Amygdala (tissue), 56 donors: ENCODE measurements at regions not wholly inside any gene's neighbourhood (a gene's known extent, or its start where the extent isn't known, plus 50 kb on each side); places are given as distances from the start of the nearest gene placed in this dataset.
"Not testable (repeated sequence)": the region's sequence is repeated elsewhere in the genome, so short reads cannot be mapped to it uniquely, and the experiment has no call there.

Source experiments
- DNase-seq, 56 donors: peaks; one replicate each; lab custom pipeline; 2025; lab: John Stamatoyannopoulos, UW

DNA sequence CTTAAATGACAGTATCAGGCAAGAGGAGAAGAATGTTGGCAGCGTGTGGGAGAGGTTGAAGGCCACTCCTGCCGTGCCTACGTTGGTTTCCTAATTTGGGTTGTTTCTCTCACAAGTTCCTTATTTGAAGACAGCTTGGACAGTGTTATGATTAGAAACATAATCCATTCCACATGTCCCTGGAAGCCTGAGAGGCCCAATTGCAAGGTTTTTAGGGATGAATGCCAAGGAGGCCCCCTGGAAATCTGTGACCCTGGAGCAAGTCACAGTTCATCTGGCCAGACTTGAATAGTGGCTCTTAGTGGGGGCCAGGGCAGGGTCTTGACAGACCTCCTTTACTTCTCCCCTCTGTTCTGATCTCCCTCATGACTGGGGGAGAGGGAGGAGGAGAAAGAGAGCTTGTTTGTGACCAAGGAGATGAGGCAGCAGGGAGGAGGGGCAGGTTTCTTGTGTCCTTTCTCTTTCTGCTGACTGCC is 584.4 kb upstream of the TBL1XR1 start:
- peak in 22 of 56 donors; percentile 3 to 63 (median 18) for DNase-seq

DNA sequence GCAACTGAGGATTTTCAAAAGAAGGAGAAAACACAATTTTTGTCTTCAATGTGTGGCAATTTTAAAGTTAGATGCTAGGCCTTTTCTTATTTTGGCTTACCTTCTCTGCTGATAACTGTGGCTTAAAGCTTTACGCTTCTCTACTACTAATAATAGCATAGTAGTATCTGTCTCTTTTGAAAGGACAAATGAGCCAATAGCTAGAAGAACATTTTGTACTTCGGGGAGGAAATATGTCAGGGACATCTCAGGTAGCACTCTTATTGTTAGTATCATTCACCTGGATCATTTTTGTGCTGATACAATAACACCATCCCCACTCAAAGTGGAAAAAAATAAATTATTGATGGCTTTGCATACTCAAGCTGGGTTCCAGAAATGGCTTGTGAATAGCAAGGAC is 586.1 kb upstream of the TBL1XR1 start:
- no peak for DNase-seq

DNA sequence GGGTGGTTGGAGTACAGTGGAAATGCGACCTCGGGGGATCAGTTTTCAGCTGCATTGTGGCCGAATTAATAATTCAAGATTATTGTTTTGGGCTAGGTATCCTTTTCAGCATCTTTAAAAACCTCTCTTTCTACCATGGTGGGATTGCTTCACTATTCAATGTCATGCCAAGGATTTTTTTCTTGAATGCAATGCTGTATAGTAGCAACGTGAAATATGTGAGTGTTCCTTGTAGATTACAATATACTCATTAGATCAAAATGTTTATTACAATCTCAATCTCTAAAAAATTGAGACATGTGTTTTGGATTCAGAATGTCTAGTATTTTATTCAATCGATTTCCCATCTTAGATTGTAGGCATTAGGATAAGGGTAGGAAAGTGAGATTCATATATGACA is 586.5 kb upstream of the TBL1XR1 start:
- no peak for DNase-seq

DNA sequence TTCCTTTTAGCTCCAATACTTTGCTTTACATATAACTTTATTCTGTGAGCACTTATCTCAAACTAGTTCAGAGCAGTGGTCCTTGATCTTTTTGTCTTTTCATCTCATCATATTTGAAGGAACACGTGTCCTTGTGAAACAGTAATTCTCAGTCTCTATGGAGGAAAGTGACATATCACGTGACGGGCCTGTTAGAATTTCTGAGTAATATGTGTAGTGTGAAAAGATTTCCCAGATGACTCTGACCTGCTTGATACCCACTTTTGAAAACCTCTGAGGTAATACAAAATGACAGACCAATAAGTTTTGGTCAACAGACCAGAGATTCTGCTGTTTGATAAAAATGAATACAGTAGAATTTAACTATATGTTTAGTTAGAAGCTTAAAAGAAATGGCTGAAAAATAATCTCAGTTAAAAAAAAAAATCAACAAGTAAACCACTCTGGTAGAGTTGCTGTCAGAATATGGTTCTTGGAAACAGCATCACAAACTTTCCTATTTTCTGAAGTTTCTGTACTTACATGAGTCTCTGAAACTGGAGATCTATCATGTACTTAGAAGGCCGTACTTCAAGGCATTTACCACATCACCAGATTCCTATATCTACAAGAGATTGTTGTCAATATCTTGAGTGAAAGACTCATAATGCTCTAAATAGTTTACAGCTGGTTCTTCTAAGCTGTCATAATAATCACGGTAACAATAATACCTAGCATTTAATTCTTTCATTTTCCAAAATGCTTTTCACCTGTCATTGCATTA is 590.2 kb upstream of the TBL1XR1 start:
- no peak for DNase-seq

DNA sequence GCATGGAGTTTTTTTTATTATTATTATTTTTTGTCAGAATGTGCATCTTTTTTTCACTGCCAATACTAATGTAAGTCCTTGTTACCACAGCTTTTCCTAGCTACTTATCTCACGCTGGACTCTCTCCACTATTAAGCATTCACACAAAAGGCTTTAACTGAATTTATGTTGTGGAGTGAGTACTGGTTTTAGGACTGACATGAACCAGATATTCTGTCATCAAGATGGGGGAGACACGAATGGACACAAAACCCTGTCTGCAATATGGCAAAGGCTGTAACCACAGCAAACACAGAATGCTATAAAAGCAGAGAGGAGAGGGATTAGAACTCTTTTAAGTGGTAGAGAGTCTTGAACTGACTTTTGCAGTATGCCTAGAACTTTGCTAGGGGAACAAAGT is 592.2 kb upstream of the TBL1XR1 start:
- DNase-seq = no peak

DNA sequence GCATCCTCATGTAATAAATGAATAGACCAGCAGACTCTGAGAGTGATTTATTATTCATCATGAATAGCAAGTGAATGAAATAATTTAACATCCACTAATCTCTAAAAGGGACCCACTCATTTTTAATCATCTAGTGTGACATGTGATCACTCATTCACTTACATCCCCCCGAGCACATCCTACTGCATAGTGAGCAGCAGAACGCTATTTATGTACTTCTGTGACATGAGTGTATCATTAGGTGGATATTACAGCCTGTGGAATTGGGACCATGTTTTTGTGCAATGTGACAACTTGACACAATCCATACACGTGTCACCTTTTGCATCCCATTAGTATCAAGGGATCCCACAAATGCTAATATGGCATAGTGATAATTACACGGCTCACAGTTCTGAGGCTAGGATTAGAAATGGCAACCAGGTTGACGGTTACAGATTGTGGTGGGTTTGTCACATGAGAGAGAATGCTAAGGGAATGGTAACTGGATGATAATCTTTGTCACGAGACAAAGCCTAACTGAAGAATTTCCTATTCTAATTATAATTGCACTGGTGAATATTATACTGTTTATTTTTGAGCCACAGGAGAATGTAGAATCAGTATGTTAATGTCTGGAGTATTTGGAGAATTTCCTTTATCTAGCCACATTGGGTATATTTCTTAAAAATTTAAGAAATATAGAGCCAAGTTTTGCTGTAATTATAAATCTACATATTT is 595.2 kb upstream of the TBL1XR1 start:
- no peak for DNase-seq

DNA sequence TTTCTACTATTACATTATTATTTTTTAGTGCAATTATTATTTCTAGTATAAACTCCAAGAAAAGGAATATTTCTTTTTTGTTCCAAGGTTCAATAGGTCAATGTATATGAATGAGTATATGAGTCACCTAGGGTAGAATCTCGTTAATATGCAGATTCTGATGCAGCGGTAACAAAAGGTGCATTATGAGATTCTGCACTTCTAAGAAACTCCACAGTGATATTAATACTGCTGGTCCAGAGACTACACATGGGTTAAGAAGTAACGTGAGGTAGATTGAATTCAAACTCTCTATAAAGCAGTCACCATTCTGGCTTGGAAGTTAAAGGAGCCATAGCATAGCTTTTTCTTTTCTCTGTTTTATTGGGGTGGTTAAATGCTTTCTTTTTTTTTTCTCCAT is 596.2 kb upstream of the TBL1XR1 start:
- no peak for DNase-seq

DNA sequence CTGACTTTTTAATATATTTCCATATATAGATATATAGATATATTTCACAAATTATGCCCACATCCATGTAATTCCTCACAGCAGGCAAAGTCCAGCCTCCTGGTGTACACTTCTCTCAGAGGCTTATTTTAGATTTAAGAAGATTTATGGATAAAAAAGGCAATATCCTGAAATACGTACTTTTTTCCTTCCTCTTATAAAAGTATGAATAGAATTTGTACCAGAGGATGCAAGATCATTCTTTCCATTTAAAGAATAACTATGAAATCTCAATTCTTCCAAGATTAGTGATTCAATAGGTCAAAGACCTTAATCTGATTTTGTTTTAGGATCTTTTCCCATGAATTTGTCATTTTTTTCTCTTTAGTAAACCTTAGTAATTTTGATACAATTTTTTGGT is 597.9 kb upstream of the TBL1XR1 start:
- DNase-seq = no peak

DNA sequence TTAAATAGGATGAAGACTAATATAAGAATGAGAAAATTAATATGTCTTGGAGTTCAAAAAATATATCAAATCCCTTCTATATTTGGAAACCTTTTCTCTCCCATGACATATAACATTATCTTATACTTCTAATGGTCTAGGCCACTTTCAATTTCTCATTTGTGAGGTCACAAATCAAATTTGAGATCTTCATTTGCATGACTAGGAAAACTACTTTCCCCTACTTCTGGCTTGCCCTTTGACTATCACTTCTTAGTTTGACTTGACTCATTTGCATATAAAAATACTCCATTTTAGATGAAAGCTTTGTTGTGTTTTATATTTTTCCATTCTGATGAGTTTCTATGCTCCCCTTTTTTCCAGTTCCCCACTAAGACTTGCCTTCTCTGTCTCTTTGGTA is 598.6 kb upstream of the TBL1XR1 start:
- no peak for DNase-seq

DNA sequence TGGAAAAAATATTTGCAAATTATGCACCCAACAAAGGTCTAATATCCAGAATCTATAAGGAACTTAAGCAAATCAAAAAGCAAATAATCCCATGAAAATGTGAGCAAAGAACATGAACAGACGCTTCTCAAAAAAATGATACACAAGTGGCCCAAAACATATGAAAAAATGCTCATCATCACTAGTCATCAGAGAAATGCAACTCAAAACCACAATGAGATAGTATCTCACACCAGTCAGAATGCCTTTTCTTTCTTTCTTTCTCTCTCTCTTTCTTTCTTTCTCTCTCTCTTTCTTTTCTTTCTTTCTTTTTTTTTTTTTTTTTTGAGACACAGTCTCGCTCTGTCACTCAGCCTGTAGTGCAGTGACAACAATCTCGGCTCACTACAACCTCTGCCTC is 602.9 kb upstream of the TBL1XR1 start:
- DNase-seq = not testable (repeated sequence)

DNA sequence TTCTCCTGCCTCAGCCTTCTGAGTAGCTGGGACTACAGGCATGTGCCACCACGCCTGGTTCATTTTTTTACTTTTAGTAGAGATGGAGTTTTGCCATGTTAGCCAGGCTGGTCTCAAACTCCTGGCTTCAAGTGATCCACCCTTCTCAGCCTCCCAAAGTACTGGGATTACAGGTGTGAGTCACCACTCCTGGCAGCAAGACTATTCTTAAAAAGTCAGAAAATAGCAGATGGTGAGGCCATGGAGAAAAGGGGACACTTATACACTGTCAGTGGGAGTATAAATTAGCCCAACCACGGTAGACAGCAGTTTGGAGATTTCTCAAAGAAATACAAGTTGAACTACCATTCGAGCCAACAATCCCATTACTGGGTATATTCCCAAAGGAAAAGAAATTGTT is 603.3 kb upstream of the TBL1XR1 start:
- no peak for DNase-seq

DNA sequence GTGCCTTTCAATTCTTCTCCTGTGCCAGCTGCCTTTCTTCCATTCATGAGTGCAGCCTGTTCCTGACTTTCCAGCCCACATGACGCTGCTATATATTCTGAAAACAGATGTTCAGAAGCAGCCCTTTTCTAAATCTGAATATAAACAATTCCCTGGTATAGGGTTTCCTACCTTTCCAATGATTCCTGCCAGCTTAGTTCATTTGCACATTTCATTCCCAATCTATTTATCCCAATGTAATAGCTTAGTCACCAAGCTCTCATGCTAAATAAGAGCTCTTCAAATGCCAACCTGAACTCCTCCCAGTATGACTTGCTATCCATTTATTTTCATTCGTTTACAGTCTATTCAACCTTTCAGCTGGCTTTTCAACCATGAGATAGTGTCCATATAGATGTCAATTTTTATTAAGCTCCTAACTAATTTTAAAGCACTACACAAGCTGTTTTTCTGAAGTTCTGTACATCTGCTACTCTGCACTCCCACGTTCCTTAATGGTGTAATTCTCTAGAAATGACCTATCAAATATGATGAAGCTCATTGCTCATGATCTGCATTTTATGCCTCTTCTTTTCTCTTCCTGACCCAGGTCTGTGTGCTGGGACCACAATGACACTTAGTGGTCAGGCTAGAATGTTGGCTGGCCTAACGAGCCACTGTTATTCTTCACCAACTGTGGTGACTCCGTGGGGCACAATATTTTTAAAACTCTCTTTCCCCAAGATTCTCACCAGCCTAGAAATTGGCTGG is 605.0 kb upstream of the TBL1XR1 start:
- peak in 1 of 56 donors; percentile 7 for DNase-seq

DNA sequence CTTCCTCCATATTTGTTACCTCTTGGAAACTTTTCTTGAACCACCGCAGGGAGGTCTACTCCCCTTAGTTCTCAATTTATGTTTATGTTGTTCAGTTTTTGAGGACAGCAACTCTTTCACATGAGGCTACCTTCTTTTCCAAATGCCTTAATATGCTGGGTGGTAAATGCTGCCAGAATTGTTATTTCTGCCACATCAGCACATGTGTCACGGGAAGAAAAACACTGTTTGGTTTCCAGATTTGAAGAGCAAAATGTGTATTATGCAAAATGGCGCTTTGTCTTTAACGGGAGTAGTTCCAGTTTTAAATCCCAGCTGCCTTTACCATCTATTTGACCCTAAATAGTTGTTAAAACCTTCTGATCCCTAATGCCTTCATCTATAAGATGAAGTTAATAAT is 606.2 kb upstream of the TBL1XR1 start:
- DNase-seq = no peak

DNA sequence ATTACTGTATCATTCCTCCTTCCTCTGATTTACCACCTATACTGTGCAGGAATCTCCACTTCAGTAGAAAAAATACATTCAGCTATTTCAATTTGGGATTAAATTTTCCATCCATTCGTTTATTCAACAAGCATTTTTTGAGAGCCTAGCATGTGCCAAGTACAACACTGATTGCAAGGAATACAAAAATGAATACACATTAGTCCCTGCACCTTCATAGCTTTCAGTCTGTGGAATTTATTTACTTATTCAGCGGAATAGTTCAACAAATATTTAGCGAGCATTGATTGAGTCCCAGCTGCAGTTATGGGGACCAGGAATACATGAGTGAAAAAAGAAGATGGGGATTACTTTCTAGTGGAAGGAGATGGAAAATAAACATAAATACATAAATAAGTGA is 606.8 kb upstream of the TBL1XR1 start:
- no peak for DNase-seq

DNA sequence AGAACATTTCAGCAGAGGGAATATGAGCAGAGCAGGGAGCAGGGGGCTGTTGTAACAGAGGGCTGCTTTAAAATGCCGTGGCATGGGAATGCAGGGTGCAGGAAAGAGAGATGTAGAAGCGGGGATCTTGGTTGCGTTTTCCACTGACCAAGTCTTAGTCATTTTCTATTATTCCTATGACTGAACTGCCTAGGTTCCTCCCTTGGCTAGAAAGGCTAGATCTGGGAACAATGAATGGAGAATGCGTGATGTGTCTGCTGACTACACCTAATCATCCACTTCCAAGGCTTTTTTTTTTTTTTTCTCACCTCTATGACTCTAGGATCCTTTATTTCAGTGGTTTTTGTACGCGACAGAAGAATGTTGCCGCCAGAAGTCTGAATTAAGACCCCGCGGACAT is 607.4 kb upstream of the TBL1XR1 start:
- DNase-seq = no peak

DNA sequence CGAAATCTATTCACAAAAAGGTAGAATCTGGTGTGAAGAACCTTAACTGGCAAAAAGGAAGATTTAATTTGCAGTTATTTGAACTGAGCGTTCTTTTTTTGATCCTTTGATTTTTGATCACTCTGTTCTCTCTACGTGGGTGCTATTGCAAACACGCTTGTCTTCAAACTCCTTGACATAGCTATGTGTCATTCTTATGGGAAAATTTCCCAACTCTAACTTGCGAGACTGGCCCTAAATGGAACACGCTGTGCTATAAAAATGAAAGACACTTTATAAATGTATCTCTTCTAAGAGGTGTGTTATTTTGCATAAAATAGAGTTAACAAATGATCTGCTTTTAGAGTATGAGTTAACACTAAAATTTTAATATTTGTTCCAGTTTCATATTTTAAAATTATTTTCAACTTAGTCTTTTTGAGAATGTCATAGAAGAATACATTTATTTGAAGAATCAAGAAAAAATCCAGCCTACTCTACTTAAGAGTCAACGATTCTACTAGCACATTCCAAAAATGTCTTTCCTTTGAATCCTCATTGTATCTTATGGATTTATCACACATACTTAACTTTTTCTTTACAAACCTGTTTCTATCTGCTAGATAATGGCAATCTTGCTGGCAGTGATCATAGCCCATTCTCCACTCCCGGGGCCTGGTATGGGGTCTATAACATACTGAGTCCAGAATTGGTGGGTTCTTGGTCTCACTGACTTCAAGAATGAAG is 610.0 kb upstream of the TBL1XR1 start:
- no peak for DNase-seq

DNA sequence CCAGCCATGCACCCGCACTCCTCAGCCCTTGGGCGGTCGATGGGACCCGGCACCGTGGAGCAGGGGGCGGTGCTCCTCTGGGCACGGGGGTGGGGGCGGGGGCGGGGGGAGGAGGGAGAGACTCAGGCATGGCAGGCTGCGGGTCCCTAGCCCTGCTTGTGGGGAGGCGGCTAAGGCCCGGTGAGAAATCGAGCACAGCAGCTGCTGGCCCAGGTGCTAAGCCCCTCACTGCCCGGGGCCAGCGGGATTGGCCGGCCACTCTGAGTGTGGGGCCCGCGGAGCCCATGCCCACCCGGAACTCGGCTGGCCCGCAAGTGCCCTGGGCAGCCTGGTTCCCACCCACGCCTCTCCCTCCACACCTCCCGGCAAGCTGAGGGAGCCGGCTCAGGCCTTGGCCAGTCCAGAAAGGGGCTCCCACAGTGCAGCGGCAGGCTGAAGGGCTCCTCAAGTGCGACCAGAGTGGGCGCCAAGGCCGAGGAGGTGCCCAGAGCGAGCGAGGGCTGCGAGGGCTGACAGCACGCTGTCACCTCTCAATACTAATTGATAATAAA is 611.7 kb upstream of the TBL1XR1 start:
- DNase-seq = not testable (repeated sequence)

DNA sequence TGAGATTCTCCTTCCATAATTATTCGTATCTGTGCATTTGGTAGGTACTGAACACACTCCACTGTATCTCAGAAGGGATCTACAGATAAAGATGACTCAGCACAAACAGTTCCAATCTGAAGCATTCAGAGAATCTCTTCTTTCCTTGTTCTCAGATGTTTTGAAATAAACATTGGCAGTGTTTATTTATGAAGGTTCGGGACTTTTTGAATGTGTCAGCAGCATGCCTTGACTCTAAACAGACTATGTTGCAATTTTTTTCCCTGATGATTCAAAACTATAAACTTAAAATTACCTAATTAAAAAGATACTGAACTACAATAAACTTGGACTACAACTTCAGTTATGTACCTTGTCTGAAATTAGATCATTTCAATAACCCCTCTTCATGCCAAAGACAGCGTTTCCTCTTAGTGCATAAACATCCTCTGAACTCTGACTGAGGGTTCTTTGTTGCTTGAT is 612.9 kb upstream of the TBL1XR1 start:
- DNase-seq = no peak

DNA sequence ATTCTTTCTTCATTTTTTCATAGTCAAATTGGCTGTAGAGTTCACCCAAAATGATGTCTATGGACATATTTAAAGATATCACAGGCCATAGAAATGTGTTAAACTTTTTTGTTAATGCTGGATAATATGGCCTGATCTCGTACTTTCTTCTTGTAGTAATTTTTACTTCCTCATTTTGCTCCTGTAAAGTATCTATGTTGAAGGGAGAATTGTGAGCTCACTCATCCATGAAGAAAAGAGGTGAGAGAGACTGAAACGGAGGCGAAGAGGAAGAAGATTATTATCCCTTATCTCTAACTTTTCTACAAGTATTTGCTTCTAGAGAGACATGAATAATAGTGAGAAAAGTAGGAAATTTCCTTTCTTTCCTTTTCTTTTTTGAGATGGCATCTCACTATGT is 613.8 kb upstream of the TBL1XR1 start:
- DNase-seq = no peak

DNA sequence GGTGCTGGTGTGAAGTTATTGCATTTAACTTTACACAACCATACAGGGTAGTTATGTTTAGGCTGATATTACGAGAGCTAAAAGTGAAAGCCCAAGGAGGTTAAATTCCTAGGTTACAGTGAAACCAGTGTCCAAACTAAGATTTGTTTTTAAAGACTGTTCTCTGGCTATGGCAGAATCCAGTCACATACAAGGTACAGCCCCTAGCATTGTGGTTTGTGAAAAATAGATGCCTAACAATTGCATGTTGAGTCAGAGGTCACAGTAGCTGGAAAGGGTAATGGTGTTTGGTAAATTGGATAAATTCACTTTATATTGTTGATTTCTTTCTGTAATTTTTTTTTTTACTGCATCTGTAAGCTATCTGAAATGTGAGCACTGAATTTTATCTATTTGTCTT is 614.6 kb upstream of the TBL1XR1 start:
- no peak for DNase-seq
